HL-60 (cell line): ENCODE measurements at regions not wholly inside any gene's neighbourhood (a gene's known extent, or its start where the extent isn't known, plus 50 kb on each side); places are given as distances from the start of the nearest gene placed in this dataset.

Experiments
- CTCF ChIP-seq: IDR thresholded peaks from one replicate; pipeline ENCODE4 v1.5.1; 2011; ENCODE audit warnings: low read length, control low read depth, inconsistent platforms; ENCODE audit not compliant: insufficient read depth
- GABPA ChIP-seq: IDR thresholded peaks from 2 replicates; pipeline ENCODE4 v1.6.1; 2012; ENCODE audit warnings: low read depth
- POLR2AphosphoS5 ChIP-seq: IDR thresholded peaks from 2 replicates; pipeline ENCODE4 v1.6.1; 2012; ENCODE audit warnings: low read depth
- REST ChIP-seq: IDR thresholded peaks from 2 replicates; pipeline ENCODE4 v1.6.1; 2012; ENCODE audit warnings: low read depth; ENCODE audit not compliant: insufficient replicate concordance
- SPI1 ChIP-seq: IDR thresholded peaks from 2 replicates; pipeline ENCODE4 v1.6.1; 2012; ENCODE audit warnings: low read depth, mild to moderate bottlenecking, borderline replicate concordance

DNA sequence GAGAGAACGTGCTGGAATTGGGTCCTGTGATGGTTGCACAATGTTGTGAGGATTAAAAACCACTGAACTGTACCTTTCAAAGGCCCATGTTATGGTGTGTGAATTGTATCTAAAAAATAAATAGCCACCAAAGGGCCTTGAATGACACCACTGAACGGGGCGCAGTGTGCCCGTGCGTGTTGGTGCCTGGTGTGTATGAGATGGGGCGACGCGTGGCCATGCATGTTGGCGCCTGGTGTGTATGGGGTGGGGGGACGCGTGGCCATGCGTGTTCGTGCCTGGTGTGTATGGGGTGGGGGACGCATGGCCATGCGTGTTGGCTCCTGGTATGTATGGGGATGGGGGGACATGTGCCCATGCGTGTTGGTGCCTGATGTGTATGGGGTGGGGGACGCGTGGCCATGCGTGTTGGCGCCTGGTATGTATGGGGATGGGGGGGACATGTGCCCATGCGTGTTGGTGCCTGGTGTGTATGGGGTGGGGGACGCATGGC is 66.6 kb upstream of the HELT start:
- no peak for TF ChIP-seq CTCF
- TF ChIP-seq REST: no peak
- TF ChIP-seq POLR2AphosphoS5: no peak
- TF ChIP-seq GABPA: no peak
- no peak for TF ChIP-seq SPI1
